ENCODE measurements at regions not wholly inside any gene's neighbourhood (a gene's known extent, or its start where the extent isn't known, plus 50 kb on each side); places are given as distances from the start of the nearest gene placed in this dataset.

DNA sequence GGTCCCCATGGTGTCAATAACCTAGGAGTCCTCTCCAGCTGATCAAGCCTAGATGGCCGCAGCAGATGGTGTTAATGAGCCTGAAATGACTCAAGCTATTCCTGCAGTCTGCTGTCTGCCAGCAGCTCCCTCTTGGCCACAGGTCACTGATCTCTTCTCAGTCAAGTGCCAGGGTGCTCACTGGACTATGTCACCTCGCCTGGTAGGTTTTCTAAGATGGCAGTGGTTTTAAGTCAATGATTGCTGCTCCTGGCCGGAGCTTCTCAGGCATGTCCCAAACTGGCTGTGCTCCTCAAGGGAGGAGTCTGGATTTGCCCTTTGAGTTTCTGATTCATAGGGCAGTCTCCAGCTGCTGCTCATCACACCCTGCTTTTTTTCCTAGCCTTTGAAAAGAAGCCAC is 58.6 kb upstream of the SHISA6 start:
- TF ChIP-seq, protein P1, sequence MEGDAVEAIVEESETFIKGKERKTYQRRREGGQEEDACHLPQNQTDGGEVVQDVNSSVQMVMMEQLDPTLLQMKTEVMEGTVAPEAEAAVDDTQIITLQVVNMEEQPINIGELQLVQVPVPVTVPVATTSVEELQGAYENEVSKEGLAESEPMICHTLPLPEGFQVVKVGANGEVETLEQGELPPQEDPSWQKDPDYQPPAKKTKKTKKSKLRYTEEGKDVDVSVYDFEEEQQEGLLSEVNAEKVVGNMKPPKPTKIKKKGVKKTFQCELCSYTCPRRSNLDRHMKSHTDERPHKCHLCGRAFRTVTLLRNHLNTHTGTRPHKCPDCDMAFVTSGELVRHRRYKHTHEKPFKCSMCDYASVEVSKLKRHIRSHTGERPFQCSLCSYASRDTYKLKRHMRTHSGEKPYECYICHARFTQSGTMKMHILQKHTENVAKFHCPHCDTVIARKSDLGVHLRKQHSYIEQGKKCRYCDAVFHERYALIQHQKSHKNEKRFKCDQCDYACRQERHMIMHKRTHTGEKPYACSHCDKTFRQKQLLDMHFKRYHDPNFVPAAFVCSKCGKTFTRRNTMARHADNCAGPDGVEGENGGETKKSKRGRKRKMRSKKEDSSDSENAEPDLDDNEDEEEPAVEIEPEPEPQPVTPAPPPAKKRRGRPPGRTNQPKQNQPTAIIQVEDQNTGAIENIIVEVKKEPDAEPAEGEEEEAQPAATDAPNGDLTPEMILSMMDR (IDR thresholded peaks at IDR 0.05), result no peak
- TF ChIP-seq POLR2A (IDR thresholded peaks at IDR 0.05), result no peak

Data from Peyer's patch (tissue), 4 donors.